Body of pancreas (tissue), 4 donors: ENCODE measurements at regions not wholly inside any gene's neighbourhood (a gene's known extent, or its start where the extent isn't known, plus 50 kb on each side); places are given as distances from the start of the nearest gene placed in this dataset.

ENCODE experiments used
- ATAC-seq: fragments of 150-250 bp; one replicate; pipeline ENCODE4 v1.9.1; 2016
- DNase-seq, 4 donors: peaks; one replicate each; pipeline ENCODE4 v3.0.0-alpha.2; 2019
- H3K27ac ChIP-seq, 4 donors: fragments of 200-600 bp; sonication (generic); 1 replicate in 3 of 4; 2 replicates in 1 of 4; pipeline versions ENCODE4 v1.5.1 to v1.6.1; 2016 to 2019; ENCODE audit warnings: mild to moderate bottlenecking in 1 of 4, mixed read lengths in 1 of 4, moderate library complexity in 1 of 4
- H3K27me3 ChIP-seq, 2 donors: fragments of 200-600 bp; sonication (generic); one replicate each; pipeline ENCODE4 v1.6.0; 2016; ENCODE audit warnings: mild to moderate bottlenecking in 1 of 2
- H3K36me3 ChIP-seq, 2 donors: fragments of 200-600 bp; sonication (generic); replicated peaks in 1 of 2; 2 replicates each; pipeline ENCODE4 v1.5.1; 2016; ENCODE audit warnings: low read depth in 2 of 2; ENCODE audit not compliant: insufficient read depth in 1 of 2
- H3K4me1 ChIP-seq: fragments of 200-600 bp; sonication (generic); one replicate; pipeline ENCODE4 v1.6.0; 2016
- H3K4me3 ChIP-seq, 2 donors: fragments of 200-600 bp; sonication (generic); 1 replicate in 1 of 2; 2 replicates in 1 of 2; pipeline ENCODE4 v1.5.1; 2016 to 2019
- H3K9me3 ChIP-seq, 3 donors: fragments of 200-600 bp; sonication (generic); 1 replicate in 2 of 3; 2 replicates in 1 of 3; pipeline ENCODE4 v1.5.1; 2016
- POLR2A ChIP-seq, 3 donors: fragments of 450-650 bp; IDR thresholded peaks; one replicate each; pipeline ENCODE4 v1.6.1; 2016; ENCODE audit warnings: antibody characterized with exemption in 3 of 3, mild to moderate bottlenecking in 2 of 3
- WGBS, 2 donors: methylation state at CpG; one replicate each; pipeline ENCODE4 v1.1.5; 2017; 5-methylcytosine and 5-hydroxymethylcytosine counted together
- intact Hi-C: fragments of 100-400 bp; cut with DNase I; formaldehyde crosslinking; loops from one replicate; pipeline ENCODE4 v1.15.1; 2023
- TF ChIP-seq, protein P1 (sequence below), 7 experiments: fragments of 450-650 bp in 4 of 7; fragments of 200-600 bp in 3 of 7; sonication (generic) in 3 of 7; IDR thresholded peaks; one replicate each; pipeline ENCODE4 v1.5.1; 2016 to 2019; ENCODE audit warnings: antibody characterized with exemption in 7 of 7

DNA sequence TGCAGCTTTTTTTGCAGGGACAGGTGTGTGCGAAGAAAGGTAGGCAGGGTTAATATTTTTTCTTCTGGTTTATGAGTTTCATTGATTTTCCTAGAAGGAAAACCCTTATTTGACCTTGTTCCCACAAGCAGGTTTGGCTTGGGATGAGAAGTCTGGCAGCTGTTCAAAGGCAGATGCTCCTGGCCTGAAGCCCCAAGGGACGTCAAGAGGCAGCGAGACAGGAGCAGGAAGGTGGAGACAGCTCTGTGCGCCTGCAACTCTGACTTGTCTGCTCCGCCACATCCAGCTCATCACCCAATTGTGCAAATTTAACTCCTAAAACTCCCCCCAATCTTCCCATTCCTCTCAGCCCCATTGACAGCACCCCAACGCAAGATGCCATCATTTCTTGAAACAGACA lies 136.8 kb upstream of the XYLT1 start:
- H3K9me3 ChIP-seq = no peaks in the 10 kb centered on the region
- WGBS, 2 donors = 24 to 27% methylated on average over 6 of the region's 6 CpGs
- no peak overlapping the region for H3K4me3 ChIP-seq
- intact Hi-C loops = no loop called here
- H3K36me3 ChIP-seq = no peaks in the 10 kb centered on the region
- H3K27ac ChIP-seq = no peak overlapping the region
- DNase-seq = no peak
- no peaks in the 10 kb centered on the region for H3K4me1 ChIP-seq
- no peaks in the 10 kb centered on the region for H3K27me3 ChIP-seq
- no peak for ATAC-seq
- TF ChIP-seq, protein P1, sequence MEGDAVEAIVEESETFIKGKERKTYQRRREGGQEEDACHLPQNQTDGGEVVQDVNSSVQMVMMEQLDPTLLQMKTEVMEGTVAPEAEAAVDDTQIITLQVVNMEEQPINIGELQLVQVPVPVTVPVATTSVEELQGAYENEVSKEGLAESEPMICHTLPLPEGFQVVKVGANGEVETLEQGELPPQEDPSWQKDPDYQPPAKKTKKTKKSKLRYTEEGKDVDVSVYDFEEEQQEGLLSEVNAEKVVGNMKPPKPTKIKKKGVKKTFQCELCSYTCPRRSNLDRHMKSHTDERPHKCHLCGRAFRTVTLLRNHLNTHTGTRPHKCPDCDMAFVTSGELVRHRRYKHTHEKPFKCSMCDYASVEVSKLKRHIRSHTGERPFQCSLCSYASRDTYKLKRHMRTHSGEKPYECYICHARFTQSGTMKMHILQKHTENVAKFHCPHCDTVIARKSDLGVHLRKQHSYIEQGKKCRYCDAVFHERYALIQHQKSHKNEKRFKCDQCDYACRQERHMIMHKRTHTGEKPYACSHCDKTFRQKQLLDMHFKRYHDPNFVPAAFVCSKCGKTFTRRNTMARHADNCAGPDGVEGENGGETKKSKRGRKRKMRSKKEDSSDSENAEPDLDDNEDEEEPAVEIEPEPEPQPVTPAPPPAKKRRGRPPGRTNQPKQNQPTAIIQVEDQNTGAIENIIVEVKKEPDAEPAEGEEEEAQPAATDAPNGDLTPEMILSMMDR (IDR thresholded peaks at IDR 0.05) = no peak
- TF ChIP-seq POLR2A (IDR thresholded peaks at IDR 0.05) = no peak

DNA sequence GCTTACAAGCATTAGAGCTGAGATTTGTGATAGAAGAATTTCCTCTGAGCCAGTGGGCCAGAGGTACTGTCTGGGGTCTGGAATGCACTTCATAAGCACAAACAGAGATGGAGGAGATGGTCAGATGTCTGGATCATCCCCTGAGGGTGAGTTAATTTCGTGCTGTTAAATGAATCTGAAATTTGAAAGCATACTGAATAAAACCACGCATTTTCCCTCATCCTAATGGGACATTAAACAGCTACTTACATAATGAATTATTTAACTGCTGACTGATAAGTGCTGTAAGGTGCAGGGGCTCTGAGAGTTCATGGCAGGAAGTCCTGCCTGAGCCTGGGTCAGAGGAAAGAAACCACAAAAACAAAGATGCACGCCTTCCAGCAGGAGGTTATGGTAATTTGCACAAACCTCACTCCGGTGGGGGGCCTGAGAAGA lies 136.3 kb upstream of the XYLT1 start:
- Histone ChIP-seq H3K9me3 (no peaks in the 10 kb centered on the region), H3K4me3 (no peak overlapping the region), H3K27me3 (no peaks in the 10 kb centered on the region), H3K4me1 (no peaks in the 10 kb centered on the region), H3K36me3 (no peaks in the 10 kb centered on the region), H3K27ac (no peak overlapping the region)
- 2 to 5% methylated on average over 4 of the region's 4 CpGs for WGBS, 2 donors
- intact Hi-C loops = no loop called here
- TF ChIP-seq, protein P1 (IDR thresholded peaks at IDR 0.05) = no peak
- no peak for TF ChIP-seq POLR2A (IDR thresholded peaks at IDR 0.05)
- ATAC-seq (no peak), DNase-seq (no peak)

DNA sequence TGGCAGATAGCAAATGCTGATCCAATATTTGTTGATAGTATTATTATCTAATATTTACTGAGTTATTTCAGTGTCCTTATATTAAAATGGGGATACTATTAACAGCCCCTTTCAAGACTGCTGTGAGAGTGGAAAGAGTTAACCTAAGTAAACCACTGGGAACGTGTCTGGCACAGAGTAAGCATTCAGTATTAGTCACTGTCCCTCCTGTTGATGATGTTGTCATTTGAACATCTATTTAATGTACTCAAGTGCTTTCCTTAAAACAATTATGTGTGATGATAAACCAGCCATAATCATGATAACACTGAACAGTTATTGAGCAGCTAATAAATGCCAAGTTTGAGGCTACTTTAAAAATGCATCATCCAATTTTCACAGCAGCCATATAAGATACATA lies 135.7 kb upstream of the XYLT1 start:
- no peak overlapping the region for H3K4me3 ChIP-seq
- H3K27me3 ChIP-seq = no peaks in the 10 kb centered on the region
- 7% methylated on average over 1 of the region's 1 CpG for WGBS, 2 donors

DNA sequence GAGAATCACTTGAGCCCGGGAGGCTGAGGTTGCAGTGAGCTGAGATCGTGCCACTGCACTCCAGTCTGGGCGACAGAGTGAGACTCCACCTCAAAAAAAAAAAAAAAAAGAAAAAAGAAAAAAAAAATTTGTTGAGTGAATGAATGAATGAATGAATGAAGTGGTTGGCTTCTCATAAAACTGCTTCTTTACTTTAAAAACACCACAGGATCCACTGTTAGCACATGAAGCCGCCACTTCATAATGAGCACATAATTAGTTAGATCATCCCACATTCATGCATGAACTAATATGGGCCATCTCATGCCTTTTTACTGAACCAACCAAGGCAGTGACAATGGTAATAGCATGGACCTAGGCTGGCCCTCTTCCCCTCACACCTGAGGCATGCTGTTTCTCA lies 135.0 kb upstream of the XYLT1 start:
- 91 to 94% methylated on average over 4 of the region's 4 CpGs for WGBS, 2 donors
- H3K4me1 ChIP-seq = no peaks in the 10 kb centered on the region
- TF ChIP-seq, protein P1 (IDR thresholded peaks at IDR 0.05) = no peak
- TF ChIP-seq POLR2A (IDR thresholded peaks at IDR 0.05) = no peak
- DNase-seq (no peak), ATAC-seq (no peak)
- no peaks in the 10 kb centered on the region for H3K27me3 ChIP-seq
- no peaks in the 10 kb centered on the region for H3K36me3 ChIP-seq
- intact Hi-C loops = no loop called here
- no peak overlapping the region for H3K27ac ChIP-seq
- no peak overlapping the region for H3K4me3 ChIP-seq
- no peaks in the 10 kb centered on the region for H3K9me3 ChIP-seq

More for the DNA sequence above, 135.7 kb upstream of the XYLT1 start:
- intact Hi-C loops = no loop called here
- Histone ChIP-seq H3K27ac (no peak overlapping the region), H3K36me3 (no peaks in the 10 kb centered on the region), H3K9me3 (no peaks in the 10 kb centered on the region), H3K4me1 (no peaks in the 10 kb centered on the region)
- DNase-seq (no peak), ATAC-seq (no peak)
- TF ChIP-seq POLR2A (IDR thresholded peaks at IDR 0.05) = no peak
- TF ChIP-seq, protein P1 (IDR thresholded peaks at IDR 0.05) = no peak

DNA sequence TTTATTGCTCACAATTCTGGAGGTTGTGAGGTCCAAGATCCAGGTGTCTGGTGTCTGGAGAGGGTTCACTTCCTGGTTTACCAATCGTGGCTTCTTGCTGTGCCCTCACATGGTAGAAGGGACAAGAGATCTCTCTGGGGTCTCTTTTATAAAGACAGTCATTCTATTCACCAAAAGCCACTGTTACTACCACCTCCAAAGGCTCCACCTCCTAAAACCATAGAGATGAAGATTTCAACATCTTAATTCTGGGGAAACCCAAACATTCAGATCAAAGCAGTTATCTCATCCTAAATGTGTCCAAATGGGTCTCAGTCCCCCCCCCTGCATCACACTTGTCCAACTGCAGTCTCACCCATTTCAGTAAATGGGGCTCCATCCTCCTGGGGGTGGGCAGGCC lies 132.9 kb upstream of the XYLT1 start:
- 0 to 19% methylated on average over 1 of the region's 1 CpG for WGBS, 2 donors
- Histone ChIP-seq H3K4me3 (no peak overlapping the region), H3K9me3 (no peaks in the 10 kb centered on the region), H3K4me1 (no peaks in the 10 kb centered on the region), H3K27ac (no peak overlapping the region), H3K36me3 (no peaks in the 10 kb centered on the region), H3K27me3 (no peaks in the 10 kb centered on the region)
- no peak for ATAC-seq
- TF ChIP-seq, protein P1 (IDR thresholded peaks at IDR 0.05) = no peak
- no peak for TF ChIP-seq POLR2A (IDR thresholded peaks at IDR 0.05)
- intact Hi-C loops = no loop called here
- DNase-seq = no peak
